ENCODE measurements at regions not wholly inside any gene's neighbourhood (a gene's known extent, or its start where the extent isn't known, plus 50 kb on each side); places are given as distances from the start of the nearest gene placed in this dataset.
A peak's percentile ranks its signal among the peaks of the same experiment; 100 is the strongest.

DNA sequence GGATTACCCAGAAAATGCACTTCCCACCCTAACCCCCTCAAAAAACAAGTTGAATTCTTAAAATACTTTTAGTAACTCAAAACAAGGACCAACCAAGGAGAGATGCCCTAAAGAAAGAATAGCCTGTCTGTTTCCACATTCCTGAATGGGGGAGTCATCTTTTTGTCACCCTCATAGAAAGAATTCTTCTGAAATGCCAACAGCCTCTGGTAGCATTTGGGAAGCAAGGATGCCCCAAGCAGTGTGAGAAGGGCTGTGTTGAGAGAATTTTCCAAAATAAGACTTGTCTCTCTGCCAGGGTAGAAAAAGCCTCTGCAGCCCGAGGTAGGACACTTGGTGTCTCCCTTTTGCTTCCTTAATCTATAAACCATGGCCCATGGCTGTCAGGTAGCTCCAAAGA is 173.1 kb upstream of the VCX3A start:
- Mint-ChIP-seq H3K9me3 (ENCODE audit: low read depth) (no peaks in the 10 kb centered on the region), H3K4me3 (ENCODE audit: low read depth) (no peak overlapping the region), H3K27ac (peak overlapping the region; percentile 18), H3K27me3 (no peaks in the 10 kb centered on the region), H3K4me1 (ENCODE audit: low read depth) (no peaks in the 10 kb centered on the region), H3K36me3 (ENCODE audit: insufficient read depth) (no peaks in the 10 kb centered on the region)
- no peak for DNase-seq (ENCODE audit: low spot score, unreplicated experiment)
- TF ChIP-seq CTCF (IDR thresholded peaks at IDR 0.05; ENCODE audit: unreplicated experiment) = no peak

DNA sequence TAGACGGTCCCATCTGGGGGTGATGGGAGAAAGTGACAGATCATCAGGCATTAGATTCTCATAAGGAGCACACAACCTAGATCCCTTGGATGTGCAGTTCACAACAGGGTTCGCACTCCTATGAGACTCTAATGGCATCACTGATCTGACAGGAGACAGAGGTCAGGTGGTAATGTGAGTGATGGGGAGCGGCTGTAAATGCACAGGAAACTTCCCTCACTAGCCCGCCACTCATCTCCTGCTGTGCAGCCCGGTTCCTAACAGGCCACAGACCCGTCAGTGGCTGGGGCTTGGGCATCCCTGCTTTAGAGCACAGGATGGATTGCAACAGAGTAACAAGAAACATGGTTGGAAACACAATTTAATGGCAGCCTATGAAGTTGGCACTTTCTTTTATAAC is 172.6 kb upstream of the VCX3A start:
- Mint-ChIP-seq H3K36me3 (ENCODE audit: insufficient read depth) (no peaks in the 10 kb centered on the region), H3K4me3 (ENCODE audit: low read depth) (no peak overlapping the region), H3K27ac (no peak overlapping the region), H3K9me3 (ENCODE audit: low read depth) (no peaks in the 10 kb centered on the region), H3K27me3 (no peaks in the 10 kb centered on the region), H3K4me1 (ENCODE audit: low read depth) (no peaks in the 10 kb centered on the region)
- no peak for TF ChIP-seq CTCF (IDR thresholded peaks at IDR 0.05; ENCODE audit: unreplicated experiment)
- DNase-seq (ENCODE audit: low spot score, unreplicated experiment) = no peak

DNA sequence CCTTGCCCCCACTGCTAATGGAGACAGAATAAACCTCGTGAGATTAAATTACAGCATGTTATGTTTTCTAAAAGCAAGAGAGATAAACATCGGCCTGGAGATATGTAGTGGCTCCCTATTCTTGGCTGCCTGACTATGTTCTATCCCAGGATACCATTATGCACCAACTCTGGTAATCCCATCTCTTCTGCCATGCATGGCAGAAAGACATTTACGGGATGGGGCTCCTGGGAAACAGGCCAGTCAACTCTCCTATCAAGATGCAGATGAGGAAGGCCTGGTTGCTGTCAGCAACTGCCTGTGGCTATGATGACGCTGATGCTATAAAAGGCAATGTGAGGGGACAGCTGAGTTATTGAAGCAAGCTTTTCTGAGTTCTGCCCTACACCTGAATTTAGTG is 166.2 kb upstream of the VCX3A start:
- H3K9me3 Mint-ChIP-seq (ENCODE audit: low read depth) = peaks cover 4% of the 10 kb centered on the region
- H3K4me1 Mint-ChIP-seq (ENCODE audit: low read depth) = no peaks in the 10 kb centered on the region
- TF ChIP-seq CTCF (IDR thresholded peaks at IDR 0.05; ENCODE audit: unreplicated experiment) = no peak
- H3K27me3 Mint-ChIP-seq = no peaks in the 10 kb centered on the region
- H3K27ac Mint-ChIP-seq = no peak overlapping the region
- H3K4me3 Mint-ChIP-seq (ENCODE audit: low read depth) = no peak overlapping the region
- no peak for DNase-seq (ENCODE audit: low spot score, unreplicated experiment)
- no peaks in the 10 kb centered on the region for H3K36me3 Mint-ChIP-seq (ENCODE audit: insufficient read depth)

DNA sequence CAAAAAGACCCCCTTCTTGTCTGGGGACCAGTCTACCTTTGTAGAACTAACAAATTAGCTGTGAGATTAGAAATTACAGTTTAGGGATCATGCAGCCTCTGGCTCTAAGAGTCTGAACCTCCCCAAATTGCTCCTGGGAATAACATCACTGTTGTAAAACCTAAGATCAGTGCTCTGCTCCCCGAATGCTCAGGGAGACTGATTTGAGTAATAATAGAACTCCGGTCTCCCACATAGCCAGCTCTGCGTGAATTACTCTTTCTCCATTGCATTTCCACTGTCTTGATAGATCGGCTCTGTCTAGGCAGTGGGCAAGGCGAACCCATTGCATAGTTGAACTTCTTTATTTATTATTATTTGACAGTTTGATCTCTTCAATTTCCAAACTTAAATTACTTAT is 160.8 kb upstream of the VCX3A start:
- no peak for TF ChIP-seq CTCF (IDR thresholded peaks at IDR 0.05; ENCODE audit: unreplicated experiment)
- peaks cover 8% of the 10 kb centered on the region for H3K9me3 Mint-ChIP-seq (ENCODE audit: low read depth)
- H3K27me3 Mint-ChIP-seq = no peaks in the 10 kb centered on the region
- H3K4me3 Mint-ChIP-seq (ENCODE audit: low read depth) = no peak overlapping the region
- peaks cover 2% of the 10 kb centered on the region for H3K36me3 Mint-ChIP-seq (ENCODE audit: insufficient read depth)
- H3K27ac Mint-ChIP-seq = no peak overlapping the region
- DNase-seq (ENCODE audit: low spot score, unreplicated experiment) = no peak
- no peaks in the 10 kb centered on the region for H3K4me1 Mint-ChIP-seq (ENCODE audit: low read depth)

DNA sequence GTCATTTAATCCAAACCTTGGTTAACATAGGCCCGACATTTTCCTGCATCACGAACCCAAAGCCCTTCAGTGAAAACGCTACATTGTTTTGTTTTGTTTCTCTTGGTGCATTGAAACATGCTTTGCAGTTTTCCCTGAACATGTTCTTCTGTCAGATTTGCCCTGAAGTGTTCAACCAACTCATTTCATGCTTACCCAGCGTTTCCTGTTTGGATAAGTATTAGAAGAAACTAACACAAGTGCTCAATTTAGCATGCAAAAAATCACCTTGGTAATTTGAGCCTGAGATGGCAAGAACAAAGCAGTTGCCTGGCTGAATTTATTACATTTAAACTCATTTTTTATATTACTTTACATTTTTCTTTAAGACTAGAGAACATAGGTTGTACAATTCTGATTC is 160.1 kb upstream of the VCX3A start:
- peaks cover 8% of the 10 kb centered on the region for H3K9me3 Mint-ChIP-seq (ENCODE audit: low read depth)
- H3K4me1 Mint-ChIP-seq (ENCODE audit: low read depth) = no peaks in the 10 kb centered on the region
- H3K27me3 Mint-ChIP-seq = no peaks in the 10 kb centered on the region
- H3K36me3 Mint-ChIP-seq (ENCODE audit: insufficient read depth) = peaks cover 2% of the 10 kb centered on the region
- no peak overlapping the region for H3K4me3 Mint-ChIP-seq (ENCODE audit: low read depth)
- DNase-seq (ENCODE audit: low spot score, unreplicated experiment) = no peak
- TF ChIP-seq CTCF (IDR thresholded peaks at IDR 0.05; ENCODE audit: unreplicated experiment) = no peak
- H3K27ac Mint-ChIP-seq = no peak overlapping the region

All from progenitor cell of endocrine pancreas (in vitro differentiated cells).